B cell (primary cell): ENCODE measurements at regions not wholly inside any gene's neighbourhood (a gene's known extent, or its start where the extent isn't known, plus 50 kb on each side); places are given as distances from the start of the nearest gene placed in this dataset.

Experiments used
- ATAC-seq: fragments of 200-7000 bp; cut with Tn5 transposase; one replicate; pipeline ENCODE4 v1.10.0; 2021; ENCODE audit warnings: low read depth, mild to moderate bottlenecking, moderate number of reproducible peaks, moderate library complexity
- CTCF ChIA-PET: fragments of 350-600 bp; sonication (Branson Sonifier 250); formaldehyde crosslinking; loops from one replicate; lab custom pipeline; 2021; ENCODE audit warnings: antibody characterized with exemption, inconsistent platforms; lab: Charles Lee
- POLR2A ChIA-PET: fragments of 350-600 bp; sonication (Branson Sonifier 250); formaldehyde crosslinking; loops from one replicate; lab custom pipeline; 2021; ENCODE audit warnings: antibody characterized with exemption; lab: Charles Lee
- DNase-seq: peaks from one replicate; pipeline ENCODE4 v3.0.0; 2013
- H2AFZ ChIP-seq: 2 replicates; pipeline ENCODE4 v1.6.1; 2012; ENCODE audit warnings: mild to moderate bottlenecking, low read depth, low read length; ENCODE audit not compliant: insufficient read depth, poor library complexity, severe bottlenecking
- H3K27ac ChIP-seq, 2 donors: 1 replicate in 1 of 2; 2 replicates in 1 of 2; pipeline ENCODE4 v1.5.1; 2012 to 2013; ENCODE audit warnings: low read length in 2 of 2, mild to moderate bottlenecking in 2 of 2, moderate library complexity in 1 of 2
- H3K27me3 ChIP-seq, 4 experiments: fragments of 200-600 bp in 1 of 4; sonication (generic) in 1 of 4; replicated peaks in 1 of 4; 1 replicate in 2 of 4; 2 replicates in 2 of 4; pipeline versions ENCODE4 v1.6.1 to v1.7.0; 2013 to 2016; ENCODE audit warnings: low read length in 3 of 4, mild to moderate bottlenecking in 2 of 4, mixed read lengths in 1 of 4, moderate library complexity in 1 of 4; ENCODE audit not compliant: insufficient read depth in 4 of 4, control insufficient read depth in 3 of 4; ENCODE audit errors: control extremely low read depth in 1 of 4
- H3K36me3 ChIP-seq, 2 experiments: replicated peaks in 1 of 2; 1 replicate in 1 of 2; 2 replicates in 1 of 2; pipeline versions ENCODE4 v1.6.1 to v1.7.1; 2013; ENCODE audit warnings: low read length in 1 of 2; ENCODE audit not compliant: insufficient read depth in 2 of 2, control insufficient read depth in 1 of 2; ENCODE audit errors: control extremely low read depth in 1 of 2, extremely low read depth in 1 of 2
- H3K4me1 ChIP-seq, 2 donors: fragments of 200-600 bp in 1 of 2; sonication (generic) in 1 of 2; 1 replicate in 1 of 2; 2 replicates in 1 of 2; pipeline versions ENCODE4 v1.5.1 to v1.6.1; 2013 to 2017; ENCODE audit warnings: low read length in 2 of 2; ENCODE audit not compliant: control insufficient read depth in 2 of 2, insufficient read depth in 2 of 2
- H3K4me2 ChIP-seq: replicated peaks from 2 replicates; pipeline ENCODE3; 2012; ENCODE audit warnings: mild to moderate bottlenecking, low read depth, low read length; ENCODE audit not compliant: poor library complexity, severe bottlenecking
- H3K4me3 ChIP-seq, 5 experiments: fragments of 200-600 bp in 1 of 5; sonication (generic) in 1 of 5; 1 replicate in 3 of 5; 2 replicates in 2 of 5; pipeline versions ENCODE4 v1.5.1 to v1.7.0; 2011 to 2016; ENCODE audit warnings: low read length in 4 of 5, mild to moderate bottlenecking in 4 of 5, low read depth in 2 of 5, control low read depth in 1 of 5, moderate library complexity in 1 of 5; ENCODE audit not compliant: insufficient read depth in 1 of 5; ENCODE audit errors: control extremely low read depth in 1 of 5, extremely low read depth in 1 of 5
- H3K79me2 ChIP-seq: fragments of 200-600 bp; sonication (generic); one replicate; pipeline ENCODE4 v1.6.0; 2016; ENCODE audit warnings: low read length; ENCODE audit not compliant: control insufficient read depth, insufficient read depth
- H3K9ac ChIP-seq: fragments of 200-600 bp; sonication (generic); 2 replicates; pipeline ENCODE4 v1.6.1; 2017; ENCODE audit warnings: mild to moderate bottlenecking, low read length, moderate library complexity
- H3K9me3 ChIP-seq, 3 donors: one replicate each; pipeline versions ENCODE4 v1.6.1 to v1.7.1; 2013; ENCODE audit warnings: low read length in 2 of 3; ENCODE audit not compliant: control insufficient read depth in 2 of 3, insufficient read depth in 1 of 3; ENCODE audit errors: control extremely low read depth in 1 of 3
- H4K20me1 ChIP-seq: 2 replicates; pipeline ENCODE4 v1.6.0; 2012; ENCODE audit warnings: mild to moderate bottlenecking, low read length; ENCODE audit not compliant: insufficient read depth, control insufficient read depth, poor library complexity, severe bottlenecking
- H3K27ac Mint-ChIP-seq: one replicate; pipeline ENCODE4 v1.8.0; 2021; ENCODE audit warnings: mixed read lengths
- H3K27me3 Mint-ChIP-seq: one replicate; pipeline ENCODE4 v1.8.0; 2021; ENCODE audit warnings: mixed read lengths
- H3K4me1 Mint-ChIP-seq: one replicate; pipeline ENCODE4 v1.8.0; 2021; ENCODE audit warnings: mixed read lengths
- H3K4me3 Mint-ChIP-seq: one replicate; pipeline ENCODE4 v1.8.0; 2021; ENCODE audit warnings: mixed read lengths
- H3K9me3 Mint-ChIP-seq: one replicate; pipeline ENCODE4 v1.8.0; 2022; ENCODE audit warnings: mixed read lengths; ENCODE audit not compliant: insufficient read depth
- CTCF ChIP-seq: fragments of 200-600 bp; IDR thresholded peaks from one replicate; pipeline ENCODE4 v1.8.0; 2022; ENCODE audit warnings: antibody characterized with exemption, mild to moderate bottlenecking
- EZH2 ChIP-seq: IDR thresholded peaks from 2 replicates; pipeline ENCODE4 v1.6.1; 2012; ENCODE audit warnings: borderline replicate concordance, low read depth, mild to moderate bottlenecking, moderate library complexity, low read length; ENCODE audit not compliant: insufficient read depth, poor library complexity, severe bottlenecking
- WGBS: methylation state at CpG from one replicate; pipeline ENCODE4 v1.1.5; 2013; ENCODE audit warnings: missing lambda C conversion rate; ENCODE audit not compliant: insufficient coverage; 5-methylcytosine and 5-hydroxymethylcytosine counted together
- intact Hi-C: fragments of 100-400 bp; cut with micrococcal nuclease; formaldehyde crosslinking; loops from one replicate; pipeline ENCODE4 v1.10.0; 2022

- Histone ChIP-seq H2AFZ (no peak overlapping the region), H3K4me2 (no peak overlapping the region), H3K79me2 (no peaks in the 10 kb centered on the region), H4K20me1 (no peaks in the 10 kb centered on the region), H3K4me1 (no peaks in the 10 kb centered on the region), H3K9ac (no peak overlapping the region), H3K36me3 (no peaks in the 10 kb centered on the region), H3K4me3 (no peak overlapping the region), H3K27ac (no peak overlapping the region), H3K9me3 (peaks cover 0 to 9% (median 0%) of the 10 kb centered on the region in 3 donors), H3K27me3 (no peaks in the 10 kb centered on the region)
- intact Hi-C loops: no loop called here
- 73% methylated on average over 3 of the region's 3 CpGs for WGBS
- ChIA-PET CTCF (no interaction called here), POLR2A (no interaction called here)
- Mint-ChIP-seq H3K27me3 (peaks cover 21% of the 10 kb centered on the region), H3K27ac (no peak overlapping the region), H3K9me3 (peaks cover 1% of the 10 kb centered on the region), H3K4me1 (no peaks in the 10 kb centered on the region), H3K4me3 (no peak overlapping the region)
- DNase-seq (no peak), ATAC-seq (no peak)
- TF ChIP-seq CTCF (no peak), EZH2 (no peak)
Observed at GRCh38 chr14:65975865-65976264, 510.3 kb upstream of the CCDC196 start.

DNA sequence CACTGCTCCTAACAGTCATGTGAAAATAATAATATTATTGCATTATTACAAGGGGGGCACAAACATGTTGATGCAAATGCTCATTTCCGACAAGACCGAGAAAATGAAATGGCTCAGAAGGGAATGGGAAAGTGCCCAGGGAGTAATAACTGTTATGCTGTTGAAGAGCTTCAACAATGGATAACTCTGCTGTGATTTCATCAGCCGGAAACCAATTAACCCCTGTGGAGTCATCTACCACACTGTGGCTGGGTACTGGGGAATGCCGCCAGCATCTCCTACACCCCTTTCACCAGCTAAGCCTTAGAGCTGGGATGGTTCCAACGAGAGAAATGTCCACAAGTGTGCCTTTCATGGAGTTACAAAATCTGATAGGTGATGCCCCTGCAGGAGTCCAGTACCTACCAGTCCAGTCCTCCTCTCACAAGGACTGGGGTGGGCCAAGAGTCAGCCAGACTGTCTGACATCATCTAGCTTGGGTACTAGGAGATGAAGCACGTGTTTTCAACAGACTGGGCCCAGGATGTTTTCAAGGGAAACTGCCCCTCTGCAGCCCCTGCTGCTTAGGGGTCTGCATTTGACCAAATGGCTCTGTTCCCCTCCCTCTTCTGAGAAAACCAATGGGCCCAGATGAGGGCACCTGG lies 509.3 kb upstream of the CCDC196 start:
- ChIA-PET CTCF (no interaction called here), POLR2A (no interaction called here)
- Histone ChIP-seq H3K4me3 (no peak overlapping the region), H4K20me1 (no peaks in the 10 kb centered on the region), H3K4me1 (no peaks in the 10 kb centered on the region), H3K27me3 (no peaks in the 10 kb centered on the region), H2AFZ (no peak overlapping the region), H3K79me2 (no peaks in the 10 kb centered on the region), H3K9ac (no peak overlapping the region), H3K27ac (no peak overlapping the region), H3K4me2 (no peak overlapping the region), H3K36me3 (no peaks in the 10 kb centered on the region), H3K9me3 (peaks cover 0 to 12% (median 0%) of the 10 kb centered on the region in 3 donors)
- DNase-seq (no peak), ATAC-seq (no peak)
- Mint-ChIP-seq H3K27me3 (peaks cover 21% of the 10 kb centered on the region), H3K4me1 (no peaks in the 10 kb centered on the region), H3K9me3 (peaks cover 3% of the 10 kb centered on the region), H3K4me3 (no peak overlapping the region), H3K27ac (no peak overlapping the region)
- TF ChIP-seq EZH2: no peak
- TF ChIP-seq CTCF: no peak
- WGBS: 93% methylated on average over 5 of the region's 6 CpGs
- intact Hi-C loops: no loop called here
